Upper lobe of left lung (tissue), 6 donors: ENCODE measurements at regions not wholly inside any gene's neighbourhood (a gene's known extent, or its start where the extent isn't known, plus 50 kb on each side); places are given as distances from the start of the nearest gene placed in this dataset.

ENCODE experiments used
- ATAC-seq, 2 donors: fragments of 200-7000 bp; cut with Tn5 transposase; one replicate each; pipeline ENCODE4 v1.9.1; 2022; ENCODE audit warnings: mild to moderate bottlenecking in 2 of 2, moderate library complexity in 2 of 2; ENCODE audit not compliant: low FRiP score in 2 of 2
- DNase-seq, 2 donors: peaks; one replicate each; pipeline ENCODE4 v3.0.0-alpha.2; 2019 to 2020
- H3K27ac ChIP-seq, 4 donors: fragments of 200-600 bp; sonication (generic); one replicate each; pipeline ENCODE4 v1.5.1; 2016 to 2019
- H3K27me3 ChIP-seq, 4 donors: fragments of 200-600 bp; sonication (generic); one replicate each; pipeline ENCODE4 v1.5.1; 2017 to 2019
- H3K36me3 ChIP-seq, 4 donors: fragments of 200-600 bp; sonication (generic); one replicate each; pipeline ENCODE4 v1.5.1; 2016 to 2019
- H3K4me1 ChIP-seq, 4 donors: fragments of 200-600 bp; sonication (generic); one replicate each; pipeline ENCODE4 v1.5.1; 2018 to 2019
- H3K4me3 ChIP-seq, 4 donors: fragments of 200-600 bp; sonication (generic); one replicate each; pipeline ENCODE4 v1.5.1; 2017 to 2019; ENCODE audit warnings: mild to moderate bottlenecking in 2 of 4, moderate library complexity in 1 of 4
- H3K9me3 ChIP-seq, 4 donors: fragments of 200-600 bp; sonication (generic); one replicate each; pipeline ENCODE4 v1.5.1; 2018 to 2019
- CTCF ChIP-seq, 6 experiments: fragments of 450-650 bp in 4 of 6; fragments of 200-600 bp in 2 of 6; sonication (generic) in 2 of 6; IDR thresholded peaks; one replicate each; pipeline ENCODE4 v1.5.1; 2016 to 2019; ENCODE audit warnings: antibody characterized with exemption in 6 of 6
- EP300 ChIP-seq, 4 donors: sonication (generic); formaldehyde crosslinking; IDR thresholded peaks; one replicate each; pipeline ENCODE4 v1.5.1; 2017; ENCODE audit warnings: antibody characterized with exemption in 4 of 4, control low read depth in 2 of 4
- POLR2A ChIP-seq, 4 donors: fragments of 450-650 bp; IDR thresholded peaks; one replicate each; pipeline ENCODE4 v1.5.1; 2016 to 2017; ENCODE audit warnings: antibody characterized with exemption in 4 of 4, mild to moderate bottlenecking in 2 of 4
- POLR2AphosphoS5 ChIP-seq, 2 donors: sonication (generic); formaldehyde crosslinking; IDR thresholded peaks; one replicate each; pipeline ENCODE4 v1.5.1; 2017; ENCODE audit warnings: antibody characterized with exemption in 2 of 2
- WGBS, 2 donors: methylation state at CpG; one replicate each; pipeline ENCODE4 v1.1.5; 2017 to 2018; 5-methylcytosine and 5-hydroxymethylcytosine counted together
- donor health status: DM: no; HTN: no; CAD: no; lungs with moderate emphysema.
- donor health status: DM: no; HTN: yes; CAD: no; lungs with severe emphysema.

GRCh38 chrX:40179283-40179682 is 81.5 kb upstream of the BCOR start:
- DNase-seq: no peak
- WGBS, 2 donors: 54 to 60% methylated on average over 5 to 7 of the region's 7 CpGs
- Histone ChIP-seq H3K27me3 (peaks cover 0 to 19% (median 0%) of the 10 kb centered on the region in 4 donors), H3K4me3 (no peak overlapping the region), H3K4me1 (peaks cover 0 to 19% (median 6%) of the 10 kb centered on the region in 4 donors), H3K36me3 (no peaks in the 10 kb centered on the region), H3K9me3 (peaks cover 0 to 11% (median 0%) of the 10 kb centered on the region in 4 donors), H3K27ac (no peak overlapping the region)
- no peak for ATAC-seq
- TF ChIP-seq POLR2AphosphoS5 (IDR thresholded peaks at IDR 0.05) (no peak), EP300 (IDR thresholded peaks at IDR 0.05) (no peak), POLR2A (IDR thresholded peaks at IDR 0.05) (no peak), CTCF (IDR thresholded peaks at IDR 0.05) (no peak)

DNA sequence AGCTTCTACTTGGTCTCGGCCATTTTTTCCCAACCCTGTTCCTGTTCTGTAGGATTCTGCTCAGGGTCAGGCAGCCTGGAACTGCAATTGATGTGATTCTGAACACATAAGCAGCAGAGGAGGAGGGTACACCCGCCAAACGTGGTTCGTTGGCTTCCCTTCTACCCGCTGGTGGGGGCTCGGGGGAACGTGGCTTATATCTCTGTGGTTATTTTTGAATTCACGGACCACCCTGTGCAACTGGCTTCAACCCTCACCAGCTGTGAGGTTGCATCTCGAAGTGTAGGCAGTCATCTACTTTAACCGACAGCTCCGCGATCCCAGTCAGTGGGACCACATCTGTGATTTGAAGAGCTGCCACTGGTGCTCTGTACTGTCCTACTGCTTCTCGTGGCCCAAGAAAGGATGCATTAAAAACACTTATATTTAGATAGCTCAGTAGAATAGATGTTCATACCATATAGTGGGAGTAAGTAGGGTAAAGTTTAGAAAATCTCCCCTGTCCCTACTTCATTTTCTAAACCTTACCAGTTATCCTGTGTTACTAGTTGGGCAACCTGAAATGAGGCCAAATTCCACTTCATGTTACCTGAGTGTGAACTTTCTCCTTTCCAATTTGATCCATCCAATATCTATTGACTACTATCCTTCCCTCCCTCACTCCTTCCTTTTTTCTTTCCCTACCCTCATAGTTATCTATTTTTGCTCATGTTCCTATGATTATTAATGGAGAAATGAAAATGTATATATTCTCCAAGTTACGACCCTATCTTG is 80.4 kb upstream of the BCOR start:
- TF ChIP-seq CTCF (IDR thresholded peaks at IDR 0.05): no peak
- TF ChIP-seq EP300 (IDR thresholded peaks at IDR 0.05): no peak
- TF ChIP-seq POLR2AphosphoS5 (IDR thresholded peaks at IDR 0.05): no peak
- TF ChIP-seq POLR2A (IDR thresholded peaks at IDR 0.05): no peak
- DNase-seq (no peak), ATAC-seq (no peak)
- Histone ChIP-seq H3K27me3 (peaks cover 0 to 27% (median 0%) of the 10 kb centered on the region in 4 donors), H3K9me3 (peaks cover 0 to 7% (median 0%) of the 10 kb centered on the region in 4 donors), H3K4me1 (peaks cover 8 to 31% (median 14%) of the 10 kb centered on the region in 4 donors), H3K4me3 (no peak overlapping the region), H3K36me3 (no peaks in the 10 kb centered on the region), H3K27ac (no peak overlapping the region)
- WGBS, 2 donors: 63 to 70% methylated on average over 2 to 14 of the region's 14 CpGs

GRCh38 chrX:40177489-40177888 is 79.7 kb upstream of the BCOR start:
- ATAC-seq (no peak), DNase-seq (no peak)
- 63 to 89% methylated on average over 2 of the region's 2 CpGs for WGBS, 2 donors
- peaks cover 0 to 30% (median 0%) of the 10 kb centered on the region in 4 donors for H3K27me3 ChIP-seq
- TF ChIP-seq POLR2A (IDR thresholded peaks at IDR 0.05) (no peak), CTCF (IDR thresholded peaks at IDR 0.05) (no peak), POLR2AphosphoS5 (IDR thresholded peaks at IDR 0.05) (no peak), EP300 (IDR thresholded peaks at IDR 0.05) (no peak)
- H3K4me1 ChIP-seq: peaks cover 14 to 37% (median 20%) of the 10 kb centered on the region in 4 donors
- H3K9me3 ChIP-seq: peaks cover 0 to 7% (median 0%) of the 10 kb centered on the region in 4 donors
- H3K27ac ChIP-seq: peak overlapping the region; percentile 94 to 98 (median 97)
- H3K36me3 ChIP-seq: no peaks in the 10 kb centered on the region
- H3K4me3 ChIP-seq: peak overlapping the region in 2 of 4 donors; percentile 59 to 62

DNA sequence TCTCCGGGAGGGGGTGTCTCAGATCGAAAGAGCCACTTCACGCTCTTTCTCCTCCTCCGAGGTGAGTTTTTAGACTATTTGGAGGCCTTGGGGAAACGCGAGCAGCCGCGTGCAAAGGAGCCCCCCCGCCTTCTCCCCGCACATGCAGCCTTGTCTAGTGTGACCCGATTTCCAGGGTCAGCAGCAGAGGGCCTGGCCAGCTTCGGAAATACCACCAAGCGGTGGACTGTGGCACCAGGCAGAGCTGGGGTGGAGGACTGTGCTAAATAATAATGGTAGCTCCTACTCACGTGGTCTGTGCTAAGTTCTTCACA is 79.3 kb upstream of the BCOR start:
- ATAC-seq (no peak), DNase-seq (no peak)
- Histone ChIP-seq H3K9me3 (peaks cover 0 to 7% (median 0%) of the 10 kb centered on the region in 4 donors), H3K4me1 (peaks cover 14 to 41% (median 21%) of the 10 kb centered on the region in 4 donors), H3K27me3 (peaks cover 0 to 34% (median 0%) of the 10 kb centered on the region in 4 donors), H3K27ac (peak overlapping the region; percentile 94 to 98 (median 97)), H3K36me3 (no peaks in the 10 kb centered on the region), H3K4me3 (peak overlapping the region in 3 of 4 donors; percentile 52 to 62 (median 59))
- WGBS, 2 donors: 0 to 12% methylated on average over 9 to 10 of the region's 14 CpGs
- peak in 1 of 6 experiments; percentile 40 for TF ChIP-seq CTCF (IDR thresholded peaks at IDR 0.05)
- no peak for TF ChIP-seq POLR2AphosphoS5 (IDR thresholded peaks at IDR 0.05)
- TF ChIP-seq POLR2A (IDR thresholded peaks at IDR 0.05): no peak
